SK-N-SH (cell line): ENCODE measurements at regions not wholly inside any gene's neighbourhood (a gene's known extent, or its start where the extent isn't known, plus 50 kb on each side); places are given as distances from the start of the nearest gene placed in this dataset.

Source experiments
- CTCF ChIA-PET: fragments of 300-600, 350-600 bp; formaldehyde crosslinking; extraction: SDS; loops from one replicate; lab custom pipeline; 2021; lab: Yijun Ruan, JAX
- POLR2A ChIA-PET: fragments of 350-600 bp; sonication (Branson Sonifier 250); formaldehyde crosslinking; extraction: SDS; loops from one replicate; lab custom pipeline; 2020; ENCODE audit warnings: antibody characterized with exemption, inconsistent platforms; lab: Yijun Ruan, JAX
- DNase-seq: peaks from one replicate; pipeline ENCODE4 v3.0.0; 2012
- H2AFZ ChIP-seq: fragments of 200-600 bp; sonication (generic); 2 replicates; pipeline ENCODE4 v1.8.1; 2016; ENCODE audit warnings: antibody characterized with exemption, mild to moderate bottlenecking, low read depth
- H3F3A ChIP-seq: fragments of 200-600 bp; sonication (generic); replicated peaks from 2 replicates; pipeline ENCODE3; 2016; ENCODE audit warnings: antibody characterized with exemption, mild to moderate bottlenecking; ENCODE audit not compliant: insufficient read depth
- H3K27ac ChIP-seq, 2 experiments: fragments of 200-500 bp in 1 of 2; fragments of 200-600 bp in 1 of 2; sonication (Bioruptor generic) in 1 of 2; sonication (generic), shearing (Covaris generic) in 1 of 2; 2 replicates each; pipeline versions ENCODE4 v1.5.1 to v1.6.1; 2014 to 2016; ENCODE audit warnings: low read depth in 2 of 2, inconsistent platforms in 1 of 2, low read length in 1 of 2, mild to moderate bottlenecking in 1 of 2, mixed read lengths in 1 of 2
- H3K27me3 ChIP-seq: fragments of 200-600 bp; sonication (generic), shearing (Covaris generic); 2 replicates; pipeline ENCODE4 v1.6.1; 2016; ENCODE audit warnings: mixed run types; ENCODE audit not compliant: insufficient read depth
- H3K36me3 ChIP-seq, 2 experiments: fragments of 200-500 bp in 1 of 2; fragments of 200-600 bp in 1 of 2; sonication (Bioruptor generic) in 1 of 2; sonication (generic) in 1 of 2; replicated peaks in 1 of 2; 2 replicates each; pipeline versions ENCODE3 to v1.5.1; 2014 to 2016; ENCODE audit warnings: low read length in 1 of 2, mild to moderate bottlenecking in 1 of 2; ENCODE audit not compliant: insufficient read depth in 2 of 2, control insufficient read depth in 1 of 2
- H3K4me1 ChIP-seq, 2 experiments: fragments of 200-500 bp in 1 of 2; fragments of 200-600 bp in 1 of 2; sonication (Bioruptor generic) in 1 of 2; sonication (generic), shearing (Covaris generic) in 1 of 2; 2 replicates each; pipeline versions ENCODE4 v1.5.1 to v1.6.1; 2014 to 2016; ENCODE audit warnings: low read depth in 1 of 2, low read length in 1 of 2, mixed run types in 1 of 2; ENCODE audit not compliant: insufficient read depth in 2 of 2, control insufficient read depth in 1 of 2
- H3K4me2 ChIP-seq: fragments of 200-600 bp; sonication (generic), shearing (Covaris generic); 2 replicates; pipeline ENCODE4 v1.6.1; 2017; ENCODE audit warnings: mixed run types
- H3K4me3 ChIP-seq, 2 experiments: fragments of 200-500 bp in 1 of 2; fragments of 200-600 bp in 1 of 2; sonication (Bioruptor generic) in 1 of 2; sonication (generic), shearing (Covaris generic) in 1 of 2; 2 replicates each; pipeline versions ENCODE4 v1.5.1 to v1.8.1; 2014 to 2016; ENCODE audit warnings: low read depth in 2 of 2, inconsistent platforms in 1 of 2, low read length in 1 of 2, mild to moderate bottlenecking in 1 of 2, mixed read lengths in 1 of 2, moderate library complexity in 1 of 2
- H3K79me2 ChIP-seq: fragments of 200-600 bp; sonication (generic); 2 replicates; pipeline ENCODE4 v1.8.1; 2017; ENCODE audit warnings: mild to moderate bottlenecking; ENCODE audit not compliant: insufficient read depth
- H3K9ac ChIP-seq: fragments of 200-600 bp; sonication (generic); 2 replicates; pipeline ENCODE4 v1.6.1; 2017; ENCODE audit warnings: mixed run types
- H3K9me2 ChIP-seq: fragments of 200-600 bp; sonication (generic); 2 replicates; pipeline ENCODE4 v1.6.1; 2017; ENCODE audit warnings: mixed run types
- H3K9me3 ChIP-seq: fragments of 200-600 bp; sonication (generic); 2 replicates; pipeline ENCODE4 v1.6.1; 2017; ENCODE audit warnings: mixed run types, mild to moderate bottlenecking, moderate library complexity
- H4K20me1 ChIP-seq: fragments of 200-600 bp; sonication (generic); 2 replicates; pipeline ENCODE4 v1.6.1; 2017; ENCODE audit warnings: mild to moderate bottlenecking, mixed run types; ENCODE audit not compliant: insufficient read depth
- FOSL2 ChIP-seq: IDR thresholded peaks from 2 replicates; pipeline ENCODE4 v1.4.0; 2012; ENCODE audit warnings: low read depth, mild to moderate bottlenecking, moderate library complexity, borderline replicate concordance
- FOXJ3 ChIP-seq: sonication (generic); formaldehyde crosslinking; IDR thresholded peaks from 2 replicates; pipeline ENCODE4 v1.5.1; 2020; ENCODE audit warnings: mild to moderate bottlenecking, missing genetic modification reagents
- FOXM1 ChIP-seq: IDR thresholded peaks from 2 replicates; pipeline ENCODE4 v1.4.0; 2012; ENCODE audit warnings: low read depth, mild to moderate bottlenecking
- GATA2 ChIP-seq: sonication (generic); formaldehyde crosslinking; IDR thresholded peaks from 2 replicates; pipeline ENCODE4 v1.5.0; 2020; ENCODE audit warnings: mild to moderate bottlenecking, missing genetic modification reagents
- IRF3 ChIP-seq: fragments of 150-350 bp; IDR thresholded peaks from 2 replicates; pipeline ENCODE4 v1.6.1; 2016; ENCODE audit warnings: mild to moderate bottlenecking, low read depth, low read length
- JUND ChIP-seq: IDR thresholded peaks from 2 replicates; pipeline ENCODE4 v1.4.0; 2012
- MXI1 ChIP-seq: IDR thresholded peaks from 2 replicates; pipeline ENCODE4 v1.6.1; 2012; ENCODE audit warnings: mild to moderate bottlenecking, low read depth, low read length, improper control_type of control experiment
- POLR2AphosphoS5 ChIP-seq: IDR thresholded peaks from 2 replicates; pipeline ENCODE4 v1.6.1; 2012; ENCODE audit warnings: low read depth, low read length
- RFX5 ChIP-seq: IDR thresholded peaks from 2 replicates; pipeline ENCODE4 v1.6.1; 2012; ENCODE audit warnings: mild to moderate bottlenecking, improper control_type of control experiment, low read length
- RXRA ChIP-seq: IDR thresholded peaks from 2 replicates; pipeline ENCODE4 v1.4.0; 2012; ENCODE audit warnings: low read depth, mild to moderate bottlenecking, borderline replicate concordance
- TAF1 ChIP-seq: IDR thresholded peaks from 2 replicates; pipeline ENCODE4 v1.6.1; 2012; ENCODE audit warnings: low read depth, mild to moderate bottlenecking, low read length, moderate library complexity, borderline replicate concordance
- TCF12 ChIP-seq: IDR thresholded peaks from 2 replicates; pipeline ENCODE4 v1.4.0; 2012
- USF1 ChIP-seq: IDR thresholded peaks from 2 replicates; pipeline ENCODE4 v1.4.0; 2012; ENCODE audit warnings: low read depth, borderline replicate concordance
- YY1 ChIP-seq: IDR thresholded peaks from 2 replicates; pipeline ENCODE4 v1.4.0; 2012; ENCODE audit warnings: low read depth, mild to moderate bottlenecking
- WGBS: methylation state at CpG from one replicate; pipeline ENCODE4 v1.1.6; 2017; ENCODE audit warnings: low lambda C conversion rate; 5-methylcytosine and 5-hydroxymethylcytosine counted together

GRCh38 chr21:20110368-20110767 lies 887.8 kb upstream of the NCAM2 start:
- H3K4me2 ChIP-seq = no peak overlapping the region
- DNase-seq = no peak
- H3K4me1 ChIP-seq = no peaks in the 10 kb centered on the region
- no peaks in the 10 kb centered on the region for H3K36me3 ChIP-seq
- H3K79me2 ChIP-seq = no peaks in the 10 kb centered on the region
- H3K9me3 ChIP-seq = no peaks in the 10 kb centered on the region; the same call in 1 of the 2 replicates
- H3K27me3 ChIP-seq = no peaks in the 10 kb centered on the region
- ChIA-PET CTCF (no interaction called here), POLR2A (no interaction called here)
- TF ChIP-seq TAF1 (no peak), IRF3 (no peak), POLR2AphosphoS5 (no peak), MXI1 (no peak), FOXJ3 (CRISPR knock-in tag) (no peak), FOXM1 (no peak)
- no peak overlapping the region for H3K27ac ChIP-seq
- no peaks in the 10 kb centered on the region for H4K20me1 ChIP-seq
- WGBS = 10% methylated on average over 2 of the region's 2 CpGs
- H2AFZ ChIP-seq = no peak overlapping the region
- no peak overlapping the region for H3K4me3 ChIP-seq
- no peak overlapping the region for H3K9ac ChIP-seq
- H3F3A ChIP-seq = no peaks in the 10 kb centered on the region
- H3K9me2 ChIP-seq = no peaks in the 10 kb centered on the region

GRCh38 chr21:20151741-20152140 lies 846.5 kb upstream of the NCAM2 start:
- 20% methylated on average over 1 of the region's 1 CpG for WGBS

More at GRCh38 chr21:20151741-20152140, 846.5 kb upstream of the NCAM2 start:
- Histone ChIP-seq H3K27me3 (no peaks in the 10 kb centered on the region), H3K9me3 (no peaks in the 10 kb centered on the region), H3K9me2 (no peaks in the 10 kb centered on the region), H3K4me3 (no peak overlapping the region), H2AFZ (no peak overlapping the region), H3K36me3 (no peaks in the 10 kb centered on the region), H3F3A (no peaks in the 10 kb centered on the region), H3K9ac (no peak overlapping the region), H3K4me1 (no peaks in the 10 kb centered on the region), H3K27ac (no peak overlapping the region), H3K79me2 (no peaks in the 10 kb centered on the region), H4K20me1 (no peaks in the 10 kb centered on the region), H3K4me2 (no peak overlapping the region)
- POLR2A ChIA-PET = no interaction called here
- DNase-seq = no peak
- CTCF ChIA-PET = no interaction called here
- TF ChIP-seq MXI1 = no peak
- no peak for TF ChIP-seq JUND
- TF ChIP-seq GATA2 (CRISPR knock-in tag) = no peak
- TF ChIP-seq RXRA = no peak
- no peak for TF ChIP-seq YY1
- no peak for TF ChIP-seq USF1
- no peak for TF ChIP-seq TCF12
- TF ChIP-seq FOXM1 = no peak
- TF ChIP-seq RFX5 = no peak
- TF ChIP-seq FOSL2 = no peak
- TF ChIP-seq POLR2AphosphoS5 = no peak
- no peak for TF ChIP-seq FOXJ3 (CRISPR knock-in tag)
